Activated CD8-positive, alpha-beta memory T cell treated with anti-CD3 and anti-CD28 coated beads, Interleukin-2, amount 10 ng/mL, durations not matched to agents 7 days and 5 days (primary cell): ENCODE measurements at regions not wholly inside any gene's neighbourhood (a gene's known extent, or its start where the extent isn't known, plus 50 kb on each side); places are given as distances from the start of the nearest gene placed in this dataset.
"Not testable (repeated sequence)": the region's sequence is repeated elsewhere in the genome, so short reads cannot be mapped to it uniquely, and the experiment has no call there.

ENCODE experiments used
- ATAC-seq: fragments of 150-1000 bp; cut with Tn5 transposase; one replicate; pipeline ENCODE4 v1.10.0; 2021; ENCODE audit warnings: moderate library complexity
- CTCF ChIA-PET: fragments of 350-600 bp; sonication (Branson Sonifier 250); formaldehyde crosslinking; loops from one replicate; lab custom pipeline; 2021; ENCODE audit warnings: antibody characterized with exemption; lab: Charles Lee
- DNase-seq: peaks from one replicate; pipeline ENCODE4 v3.0.0-alpha.2; 2020
- H3K27ac Mint-ChIP-seq: one replicate; pipeline ENCODE4 v1.8.0; 2021; ENCODE audit warnings: mild to moderate bottlenecking, mixed read lengths
- H3K27me3 Mint-ChIP-seq: one replicate; pipeline ENCODE4 v1.8.0; 2021; ENCODE audit warnings: mixed read lengths
- H3K36me3 Mint-ChIP-seq: one replicate; pipeline ENCODE4 v1.8.0; 2021; ENCODE audit warnings: mild to moderate bottlenecking, mixed read lengths
- H3K4me1 Mint-ChIP-seq: one replicate; pipeline ENCODE4 v1.8.0; 2021; ENCODE audit warnings: mixed read lengths
- H3K4me3 Mint-ChIP-seq: one replicate; pipeline ENCODE4 v1.8.0; 2021; ENCODE audit warnings: mild to moderate bottlenecking, moderate library complexity, mixed read lengths
- H3K9me3 Mint-ChIP-seq: one replicate; pipeline ENCODE4 v1.8.0; 2022; ENCODE audit warnings: low read depth, mixed read lengths

DNA sequence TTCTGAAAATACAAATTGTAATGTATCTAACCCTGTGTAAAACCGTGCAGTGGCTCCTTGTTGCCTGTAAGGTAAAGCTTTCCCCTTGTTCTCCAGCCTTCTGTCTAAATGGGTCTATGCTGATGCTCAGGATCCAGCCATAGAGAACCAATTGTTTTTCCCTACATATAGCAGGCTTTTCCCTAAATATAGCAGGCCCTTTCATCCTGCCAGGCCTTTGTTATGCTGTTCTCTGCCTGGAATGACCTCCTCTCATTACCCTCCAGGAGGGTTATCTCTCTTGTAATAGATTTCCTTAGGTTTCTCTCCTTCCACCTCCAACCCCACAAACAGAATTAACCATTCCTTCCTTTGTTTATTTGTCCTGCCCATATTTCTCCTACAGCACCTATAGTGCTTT is 106.5 kb upstream of the NBPF19 start:
- H3K27ac Mint-ChIP-seq, H3K9me3 Mint-ChIP-seq, H3K4me3 Mint-ChIP-seq, H3K4me1 Mint-ChIP-seq, H3K36me3 Mint-ChIP-seq, H3K27me3 Mint-ChIP-seq, ATAC-seq, DNase-seq, CTCF ChIA-PET: not testable (repeated sequence)

GRCh38 chr1:149369081-149369480 is 105.8 kb upstream of the NBPF19 start:
- H3K27me3 Mint-ChIP-seq, H3K9me3 Mint-ChIP-seq, H3K27ac Mint-ChIP-seq, CTCF ChIA-PET, ATAC-seq, H3K36me3 Mint-ChIP-seq, DNase-seq, H3K4me1 Mint-ChIP-seq, H3K4me3 Mint-ChIP-seq: not testable (repeated sequence)

- H3K4me3 Mint-ChIP-seq, H3K36me3 Mint-ChIP-seq, H3K9me3 Mint-ChIP-seq, H3K27ac Mint-ChIP-seq, H3K4me1 Mint-ChIP-seq, CTCF ChIA-PET, DNase-seq, H3K27me3 Mint-ChIP-seq: not testable (repeated sequence)
- ATAC-seq, result peak; percentile 42
Observed at GRCh38 chr1:149371955-149372354, 102.9 kb upstream of the NBPF19 start.

DNA sequence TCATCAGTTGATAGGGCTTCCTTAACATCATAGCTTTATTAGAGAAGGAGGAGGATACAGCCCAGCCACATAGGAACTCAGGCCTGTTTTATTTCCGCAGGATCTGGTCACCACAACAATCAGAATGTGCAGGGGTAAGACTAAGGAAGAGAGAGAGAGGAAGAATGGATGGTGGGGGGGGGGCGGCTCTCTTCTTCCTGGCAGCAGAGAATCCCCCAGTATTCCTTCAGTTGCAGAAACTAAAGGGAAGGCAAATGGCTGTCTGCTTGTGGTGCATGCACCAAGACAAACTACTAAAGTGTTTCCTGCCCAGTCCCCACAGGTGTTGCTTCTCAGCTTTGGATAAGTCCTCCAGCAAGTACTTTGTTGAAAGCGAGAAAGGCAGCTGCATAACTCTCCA is 96.4 kb upstream of the NBPF19 start:
- H3K36me3 Mint-ChIP-seq, DNase-seq, H3K4me1 Mint-ChIP-seq, ATAC-seq, H3K4me3 Mint-ChIP-seq, H3K27ac Mint-ChIP-seq, H3K27me3 Mint-ChIP-seq, CTCF ChIA-PET, H3K9me3 Mint-ChIP-seq: not testable (repeated sequence)

DNA sequence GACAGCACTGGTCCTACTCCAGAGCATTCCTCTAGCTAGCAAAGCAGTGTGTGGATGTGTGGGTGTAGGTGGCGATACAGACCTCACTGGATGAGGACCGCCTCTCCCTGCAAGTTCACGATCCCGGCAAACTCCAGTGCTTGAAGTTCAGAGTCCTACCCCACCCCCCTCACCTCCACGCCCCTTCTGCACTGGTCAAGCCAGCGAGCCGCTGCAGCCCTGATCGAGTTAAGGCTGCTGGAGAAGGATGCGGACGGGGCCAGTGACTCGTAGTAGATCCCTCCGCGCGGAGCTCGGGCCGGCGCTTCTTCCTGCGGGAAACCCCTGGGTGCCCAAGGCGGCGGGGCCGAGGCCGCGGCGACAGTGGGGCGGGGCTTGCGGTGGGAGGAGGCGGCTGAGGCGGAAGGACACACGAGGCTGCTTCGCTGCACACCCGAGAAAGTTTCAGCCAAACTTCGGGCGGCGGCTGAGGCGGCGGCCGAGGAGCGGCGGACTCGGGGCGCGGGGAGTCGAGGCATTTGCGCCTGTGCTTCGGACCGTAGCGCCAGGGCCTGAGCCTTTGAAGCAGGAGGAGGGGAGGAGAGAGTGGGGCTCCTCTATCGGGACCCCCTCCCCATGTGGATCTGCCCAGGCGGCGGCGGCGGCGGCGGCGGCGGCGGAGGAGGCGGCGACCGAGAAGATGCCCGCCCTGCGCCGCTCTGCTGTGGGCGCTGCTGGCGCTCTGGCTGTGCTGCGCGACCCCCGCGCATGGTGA is 84.5 kb upstream of the NBPF19 start:
- H3K27me3 Mint-ChIP-seq, H3K9me3 Mint-ChIP-seq, CTCF ChIA-PET, H3K36me3 Mint-ChIP-seq: not testable (repeated sequence)
- peaks cover 11% of the 10 kb centered on the region for H3K4me1 Mint-ChIP-seq
- DNase-seq, result peak; percentile 75
- H3K4me3 Mint-ChIP-seq, result peak overlapping the region; percentile 79
- H3K27ac Mint-ChIP-seq, result peak overlapping the region; percentile 76
- peak; percentile 97 for ATAC-seq

DNA sequence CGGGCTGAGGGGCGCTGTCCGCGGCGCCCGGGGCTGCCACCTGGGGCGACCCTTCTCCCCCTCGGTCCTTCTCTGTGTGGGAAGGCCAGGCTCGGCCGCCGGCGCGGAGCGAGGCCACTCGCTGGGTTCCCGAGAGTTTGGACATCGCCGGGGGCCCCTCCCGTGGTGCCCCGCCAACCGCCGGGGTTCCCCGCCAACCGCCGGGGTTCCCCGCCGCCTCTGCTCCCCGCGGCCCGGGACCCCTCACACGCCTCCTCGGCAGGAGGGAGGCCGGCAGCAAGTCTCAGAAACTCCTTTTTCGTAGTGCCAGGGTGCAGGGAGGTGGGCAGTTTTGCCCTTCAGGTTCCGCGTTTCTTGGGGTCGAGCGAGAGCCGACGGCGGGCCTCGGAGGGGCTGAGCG is 83.9 kb upstream of the NBPF19 start:
- CTCF ChIA-PET, H3K4me3 Mint-ChIP-seq, H3K27me3 Mint-ChIP-seq, H3K27ac Mint-ChIP-seq, H3K9me3 Mint-ChIP-seq, H3K36me3 Mint-ChIP-seq, DNase-seq: not testable (repeated sequence)
- ATAC-seq, result peak; percentile 40
- peaks cover 13% of the 10 kb centered on the region for H3K4me1 Mint-ChIP-seq

DNA sequence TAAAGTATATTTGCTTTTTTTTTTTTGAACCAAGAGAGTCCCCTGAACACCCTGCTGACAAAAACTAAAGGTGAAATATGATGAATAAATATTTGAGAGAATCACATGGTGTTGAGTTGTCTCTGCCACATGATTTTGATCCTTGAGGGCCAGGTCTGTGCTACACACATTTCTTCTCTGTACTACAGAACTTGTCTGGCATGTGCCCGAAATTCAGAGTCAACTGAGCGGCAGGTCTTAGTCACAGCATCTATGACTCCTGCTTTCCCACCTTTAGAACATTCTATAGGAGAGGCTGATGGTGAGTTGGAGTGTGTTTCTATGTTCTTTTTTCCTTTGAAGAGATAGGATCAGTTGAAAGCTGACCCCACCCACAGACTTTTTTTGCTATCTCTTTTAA is 79.0 kb upstream of the NBPF19 start:
- H3K27ac Mint-ChIP-seq, H3K36me3 Mint-ChIP-seq, CTCF ChIA-PET, H3K27me3 Mint-ChIP-seq, H3K4me3 Mint-ChIP-seq, DNase-seq, H3K9me3 Mint-ChIP-seq, ATAC-seq: not testable (repeated sequence)
- peaks cover 15% of the 10 kb centered on the region for H3K4me1 Mint-ChIP-seq

- CTCF ChIA-PET, H3K4me1 Mint-ChIP-seq, ATAC-seq, DNase-seq, H3K4me3 Mint-ChIP-seq, H3K9me3 Mint-ChIP-seq, H3K27ac Mint-ChIP-seq, H3K27me3 Mint-ChIP-seq, H3K36me3 Mint-ChIP-seq: not testable (repeated sequence)
Observed at GRCh38 chr1:149398527-149398926, 76.3 kb upstream of the NBPF19 start.

- H3K4me1 Mint-ChIP-seq, CTCF ChIA-PET, ATAC-seq, H3K9me3 Mint-ChIP-seq, H3K27ac Mint-ChIP-seq, H3K36me3 Mint-ChIP-seq, H3K4me3 Mint-ChIP-seq, H3K27me3 Mint-ChIP-seq, DNase-seq: not testable (repeated sequence)
Observed at GRCh38 chr1:149408404-149408803, 66.4 kb upstream of the NBPF19 start.

- H3K4me3 Mint-ChIP-seq, CTCF ChIA-PET, H3K27ac Mint-ChIP-seq, H3K4me1 Mint-ChIP-seq, H3K36me3 Mint-ChIP-seq, ATAC-seq, DNase-seq, H3K9me3 Mint-ChIP-seq, H3K27me3 Mint-ChIP-seq: not testable (repeated sequence)
Observed at GRCh38 chr1:149415373-149415772, 59.5 kb upstream of the NBPF19 start.

DNA sequence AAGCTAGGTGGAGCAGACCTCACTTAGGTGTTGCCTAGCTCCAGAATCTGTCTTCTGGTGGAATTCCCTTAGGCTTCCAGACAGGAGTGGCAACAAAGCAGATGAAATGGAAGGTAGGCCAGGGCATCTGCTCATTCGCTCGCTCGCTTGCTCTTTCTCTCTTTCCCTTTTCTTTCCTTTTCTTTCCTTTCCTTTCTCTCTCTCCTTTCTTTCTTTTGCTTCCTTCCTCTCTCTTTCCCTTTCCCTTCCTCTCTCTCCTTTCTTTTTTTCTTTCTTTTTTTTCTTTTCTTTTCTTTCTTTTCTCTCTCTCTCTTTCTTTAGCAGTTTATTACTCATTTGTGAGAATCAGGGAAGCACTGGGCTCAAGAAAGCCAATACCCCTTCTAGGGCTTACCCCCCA is 56.1 kb upstream of the NBPF19 start:
- H3K9me3 Mint-ChIP-seq, DNase-seq, H3K27ac Mint-ChIP-seq, H3K27me3 Mint-ChIP-seq, ATAC-seq, H3K36me3 Mint-ChIP-seq, CTCF ChIA-PET, H3K4me1 Mint-ChIP-seq, H3K4me3 Mint-ChIP-seq: not testable (repeated sequence)

GRCh38 chr1:149423122-149423521 is 51.7 kb upstream of the NBPF19 start:
- H3K4me3 Mint-ChIP-seq, CTCF ChIA-PET, DNase-seq, ATAC-seq, H3K36me3 Mint-ChIP-seq, H3K27me3 Mint-ChIP-seq, H3K27ac Mint-ChIP-seq, H3K4me1 Mint-ChIP-seq, H3K9me3 Mint-ChIP-seq: not testable (repeated sequence)
